ENCODE measurements at regions not wholly inside any gene's neighbourhood (a gene's known extent, or its start where the extent isn't known, plus 50 kb on each side); places are given as distances from the start of the nearest gene placed in this dataset.
"Not testable (repeated sequence)": the region's sequence is repeated elsewhere in the genome, so short reads cannot be mapped to it uniquely, and the experiment has no call there.

GRCh38 chr15:23983500-23984259, 296.6 kb upstream of the NDN start:
- no peak for DNase-seq

DNA sequence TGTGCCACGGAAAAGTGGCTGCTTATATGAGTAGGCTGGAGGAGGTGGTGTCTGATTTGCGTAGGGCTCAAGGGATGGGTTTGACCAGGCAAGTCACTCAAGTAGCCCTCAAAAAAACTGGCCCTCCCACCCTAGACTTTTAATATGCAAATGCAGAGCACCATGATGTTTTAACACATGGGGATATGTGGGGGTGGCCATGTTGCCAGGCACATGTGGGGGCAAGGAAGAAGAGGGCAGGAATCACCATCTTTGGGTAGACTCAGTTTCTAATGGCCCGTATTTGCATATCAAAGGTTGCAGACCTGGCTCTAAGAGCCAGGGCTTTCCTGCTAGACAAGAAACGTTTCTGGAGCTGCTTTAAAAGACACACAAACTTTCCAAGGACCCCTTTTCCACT, 307.2 kb upstream of the NDN start:
- DNase-seq, result no peak

- no peak for DNase-seq
Observed at GRCh38 chr15:23998056-23998455, 311.0 kb upstream of the NDN start.

DNA sequence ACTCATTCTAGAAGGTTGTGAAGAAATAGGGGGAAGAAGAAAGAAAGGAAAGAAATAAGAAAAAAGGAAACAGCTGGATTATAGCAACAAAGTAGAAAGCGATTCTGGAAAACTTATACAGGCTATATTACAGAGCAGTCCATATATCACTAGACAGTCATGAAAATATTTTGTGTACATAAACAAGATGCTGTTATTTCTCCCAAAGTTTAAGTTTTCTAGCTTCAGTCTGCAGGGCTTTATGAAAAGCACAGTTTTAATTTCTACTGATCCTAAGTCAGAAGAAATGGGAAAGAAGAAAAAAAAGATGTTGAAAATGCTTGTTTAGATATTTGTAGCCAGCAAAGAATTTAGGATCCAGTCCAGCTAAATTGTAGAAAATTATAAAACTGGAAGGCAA, 321.4 kb upstream of the NDN start:
- no peak for DNase-seq

GRCh38 chr15:24017470-24017869, 330.4 kb upstream of the NDN start:
- DNase-seq, result no peak

DNA sequence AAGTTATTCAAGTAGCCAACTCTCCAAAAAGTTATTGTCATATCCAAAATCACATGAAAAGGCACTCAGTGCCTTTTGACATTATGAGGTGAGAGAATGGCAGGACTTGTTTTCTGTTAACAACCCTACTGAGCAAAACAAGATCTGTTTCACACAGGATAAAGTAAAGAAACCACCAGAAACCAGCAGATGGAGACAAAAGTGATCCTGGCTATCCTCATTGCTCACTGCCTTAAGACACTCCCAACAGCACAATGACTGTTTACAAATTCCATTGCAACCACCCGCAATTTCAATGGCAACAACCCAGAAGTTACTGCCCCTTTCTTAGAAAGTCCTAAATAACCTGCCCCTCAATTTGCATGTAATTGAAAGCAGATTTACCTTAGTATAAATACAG, 352.6 kb upstream of the NDN start:
- no peak for DNase-seq

DNA sequence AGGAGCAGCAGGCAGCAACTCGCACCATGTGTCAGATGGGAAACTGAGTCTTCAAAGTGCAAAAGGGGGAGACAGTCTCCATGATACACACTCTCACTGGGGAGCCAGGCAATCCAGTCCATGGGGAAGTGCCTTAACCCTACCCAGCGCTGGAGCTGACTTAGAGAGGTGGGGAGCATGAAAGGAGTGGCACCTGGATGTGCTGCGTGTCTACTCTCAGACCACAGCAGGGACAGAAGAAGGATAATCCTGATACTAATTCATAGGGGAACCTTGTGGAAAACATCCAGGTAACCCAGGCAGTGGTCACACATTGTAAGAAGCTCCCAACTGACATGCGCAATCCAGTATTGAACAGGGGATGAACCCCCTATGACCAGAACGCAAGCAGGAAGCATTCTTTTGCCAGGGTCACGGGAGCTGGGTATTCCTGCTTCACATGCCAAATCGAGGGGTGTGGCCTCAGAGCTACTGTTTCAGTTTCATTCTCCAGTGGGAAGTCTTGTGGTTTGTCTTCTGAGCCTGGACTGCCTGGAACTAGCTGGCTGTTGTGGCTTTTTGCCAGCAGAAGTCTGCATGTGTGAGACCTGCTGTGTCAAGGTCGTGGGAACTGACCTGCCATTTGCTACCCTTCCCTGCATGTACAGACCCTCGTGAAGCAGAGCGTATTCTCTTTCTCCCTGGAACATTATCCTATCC, 367.6 kb upstream of the NDN start:
- no peak for DNase-seq

GRCh38 chr15:24067733-24068501, 380.8 kb upstream of the NDN start:
- DNase-seq, result no peak

- no peak for DNase-seq
Observed at GRCh38 chr15:24075420-24076089, 388.4 kb upstream of the NDN start.

GRCh38 chr15:24076090-24076784, 389.1 kb upstream of the NDN start:
- no peak for DNase-seq

DNA sequence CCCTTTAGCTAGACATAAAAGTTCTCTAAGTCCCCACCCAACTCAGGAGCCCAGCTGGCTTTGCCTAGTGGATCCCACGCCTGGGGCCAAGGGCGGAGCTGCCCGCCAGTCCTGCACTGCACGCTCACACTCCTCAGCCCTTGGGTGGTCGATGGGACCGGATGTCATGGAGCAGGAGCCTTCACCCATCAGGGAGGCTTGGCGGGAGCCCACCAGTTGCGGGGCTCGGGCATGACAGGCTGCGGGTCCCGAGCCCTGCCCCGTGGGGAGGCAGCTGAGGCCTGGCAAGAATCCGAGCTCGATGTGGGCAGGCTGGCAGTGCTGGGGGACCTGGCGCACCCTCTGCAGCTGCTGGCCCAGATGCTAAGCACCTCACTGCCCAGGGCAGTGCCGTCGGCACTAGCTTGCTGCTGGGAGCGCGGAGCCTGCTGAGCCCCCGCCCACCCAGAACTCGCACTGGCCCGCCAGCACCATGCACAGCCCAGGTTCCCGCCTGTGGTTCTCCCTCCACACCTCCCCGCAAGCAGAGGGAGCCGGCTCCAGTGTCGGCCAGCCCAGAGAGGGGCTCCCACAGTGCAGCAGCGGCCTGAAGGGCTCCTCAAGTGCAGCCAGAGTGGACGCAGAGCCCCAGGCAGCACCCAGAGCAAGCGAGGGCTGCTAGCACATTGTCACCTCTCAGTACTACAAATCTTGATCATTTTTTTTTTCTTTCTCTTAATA, 391.4 kb upstream of the NDN start:
- DNase-seq, result no peak

- not testable (repeated sequence) for DNase-seq
Observed at GRCh38 chr15:24088941-24089340, 401.8 kb upstream of the NDN start.

DNA sequence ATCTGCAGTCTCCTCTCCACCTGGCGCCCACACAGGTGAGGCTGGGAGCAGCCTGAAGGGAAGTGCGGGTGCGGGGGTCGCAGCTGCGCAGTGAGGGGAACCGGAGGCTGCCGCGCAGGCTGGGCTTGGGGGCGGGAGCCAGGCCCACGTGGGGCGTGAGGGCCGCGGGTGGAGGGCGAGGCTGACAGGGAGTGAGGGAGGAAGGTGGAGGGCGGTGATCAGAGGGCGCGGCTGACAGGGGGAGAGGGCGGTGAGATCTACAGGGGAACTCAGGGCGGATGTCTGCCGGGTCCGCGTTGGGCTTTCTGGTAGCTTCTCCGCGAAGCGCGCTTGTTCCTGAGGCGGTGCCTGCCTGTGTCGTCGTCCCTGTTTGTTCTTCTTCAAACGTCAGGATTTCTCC, 414.4 kb upstream of the NDN start:
- DNase-seq, result not testable (repeated sequence)

DNA sequence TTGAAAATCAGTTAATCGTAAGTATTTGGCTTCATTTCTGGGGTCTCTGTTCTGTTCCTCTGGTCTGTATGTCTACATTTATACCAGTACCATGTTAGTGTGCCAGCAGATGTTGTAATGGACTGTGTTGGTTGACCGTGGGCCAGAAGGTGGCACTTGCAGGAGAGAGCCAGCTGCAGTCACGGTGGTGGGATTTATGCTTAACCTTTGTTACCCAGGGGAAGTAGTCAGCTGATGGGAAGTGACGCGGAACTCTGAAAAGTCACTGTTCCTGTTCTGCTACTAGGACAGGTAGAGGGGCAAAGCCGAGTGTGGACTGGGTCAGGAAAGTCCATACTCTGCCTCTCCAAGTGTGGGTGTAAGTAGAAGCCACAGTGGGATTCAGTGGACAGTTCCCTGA, 420.4 kb upstream of the NDN start:
- DNase-seq, result not testable (repeated sequence)

DNA sequence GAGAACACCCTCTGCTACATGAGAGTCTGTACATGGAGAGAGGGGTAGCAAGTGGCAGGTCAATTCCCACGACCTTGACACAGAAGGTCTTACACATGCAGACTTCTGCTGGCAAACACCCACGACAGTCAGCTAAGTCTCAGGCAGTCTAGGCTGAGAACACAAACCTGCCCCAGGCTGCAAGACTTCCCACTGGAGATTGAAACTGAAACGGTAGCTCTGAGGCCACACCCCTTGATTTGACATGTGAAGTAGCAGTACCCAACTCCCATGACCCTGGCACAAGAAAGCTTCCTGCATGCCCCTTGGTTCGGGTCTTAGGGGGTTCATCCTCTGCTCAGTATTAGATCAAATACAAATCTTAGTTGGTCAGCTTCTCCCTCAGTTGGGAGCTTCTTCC, 420.8 kb upstream of the NDN start:
- not testable (repeated sequence) for DNase-seq

DNA sequence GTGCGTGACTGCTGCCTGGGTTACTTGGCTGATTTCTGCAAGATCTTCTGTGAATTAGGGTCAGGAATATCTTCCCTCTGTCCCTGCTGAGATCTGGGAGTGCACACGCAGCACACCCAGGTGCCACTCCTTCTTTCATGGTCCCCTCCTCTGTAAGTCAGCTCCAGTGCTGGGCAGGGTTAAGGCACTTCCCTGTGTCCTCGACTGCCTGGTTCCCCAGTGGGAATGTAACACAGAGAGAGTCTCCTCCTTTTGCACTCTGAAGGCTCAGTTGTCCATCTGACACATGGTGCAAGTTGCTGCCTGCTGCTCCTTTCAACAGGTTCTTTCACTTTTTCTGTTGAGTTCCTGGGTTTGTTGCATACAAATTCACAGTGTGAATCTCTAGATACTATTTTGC, 421.2 kb upstream of the NDN start:
- not testable (repeated sequence) for DNase-seq

- not testable (repeated sequence) for DNase-seq
Observed at GRCh38 chr15:24139622-24140021, 452.5 kb upstream of the NDN start.

DNA sequence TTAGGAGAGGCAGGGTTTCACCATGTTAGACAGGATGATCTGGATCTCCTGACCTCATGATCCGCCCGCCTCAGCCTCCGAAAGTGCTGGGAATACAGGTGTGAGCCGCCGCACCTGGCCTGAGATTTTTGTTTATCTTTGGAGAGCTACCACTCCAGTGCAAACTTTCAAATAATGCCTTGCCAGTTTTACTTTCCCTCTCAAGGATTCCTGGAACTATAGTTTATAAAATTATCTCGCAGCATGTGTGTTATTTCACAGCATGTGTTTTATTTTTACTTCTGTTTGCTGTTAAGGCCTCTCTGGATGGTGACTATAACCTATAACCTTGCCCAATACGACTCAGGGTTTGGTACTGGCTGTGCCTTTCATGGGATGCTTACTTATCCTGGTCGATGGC, 458.0 kb upstream of the NDN start:
- not testable (repeated sequence) for DNase-seq

GRCh38 chr15:24146251-24146650, 459.1 kb upstream of the NDN start:
- no peak for DNase-seq

GRCh38 chr15:24150542-24150941, 463.4 kb upstream of the NDN start:
- DNase-seq, result no peak

- DNase-seq, result not testable (repeated sequence)
Observed at GRCh38 chr15:24158306-24158705, 471.2 kb upstream of the NDN start.

DNA sequence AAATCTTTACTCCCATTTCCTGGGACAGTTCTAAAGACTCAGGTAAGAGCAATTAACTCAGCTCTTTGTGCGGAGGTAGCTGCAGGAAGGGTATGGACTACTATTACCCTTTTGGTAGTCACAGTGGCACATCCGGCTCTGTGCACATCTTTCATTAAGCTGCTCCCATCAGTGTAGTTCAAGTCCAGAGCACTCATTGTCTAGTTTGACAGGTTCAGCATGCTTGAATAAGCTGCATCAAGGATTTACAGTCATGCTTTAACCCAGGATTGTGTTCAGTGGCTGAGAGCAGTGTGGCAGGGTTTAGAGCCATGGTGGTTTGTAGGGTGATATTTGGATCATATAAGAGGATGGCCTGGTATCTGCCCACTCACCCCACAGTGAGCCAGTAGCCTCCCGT, 478.4 kb upstream of the NDN start:
- not testable (repeated sequence) for DNase-seq
